Neural cell (in vitro differentiated cells): ENCODE measurements at regions not wholly inside any gene's neighbourhood (a gene's known extent, or its start where the extent isn't known, plus 50 kb on each side); places are given as distances from the start of the nearest gene placed in this dataset.

Experiments used
- CTCF ChIP-seq: fragments of 450-650 bp; IDR thresholded peaks from 2 replicates; pipeline ENCODE4 v1.5.1; 2014; ENCODE audit warnings: antibody characterized with exemption, mild to moderate bottlenecking, moderate library complexity; ENCODE audit not compliant: poor library complexity, severe bottlenecking
- EP300 ChIP-seq: fragments of 450-650 bp; conservative IDR thresholded peaks from 2 replicates; pipeline ENCODE4 v1.6.1; 2014; ENCODE audit warnings: antibody characterized with exemption, mild to moderate bottlenecking, moderate library complexity; ENCODE audit not compliant: poor library complexity, severe bottlenecking
- POLR2AphosphoS5 ChIP-seq: IDR thresholded peaks from 2 replicates; pipeline ENCODE4 v1.6.1; 2012
- RAD21 ChIP-seq: fragments of 450-650 bp; conservative IDR thresholded peaks from 2 replicates; pipeline ENCODE4 v1.6.1; 2014; ENCODE audit warnings: antibody characterized with exemption, mild to moderate bottlenecking, moderate library complexity
- TF ChIP-seq, protein P1 (sequence below): IDR thresholded peaks from 2 replicates; pipeline ENCODE4 v1.6.1; 2012; ENCODE audit warnings: borderline replicate concordance

DNA sequence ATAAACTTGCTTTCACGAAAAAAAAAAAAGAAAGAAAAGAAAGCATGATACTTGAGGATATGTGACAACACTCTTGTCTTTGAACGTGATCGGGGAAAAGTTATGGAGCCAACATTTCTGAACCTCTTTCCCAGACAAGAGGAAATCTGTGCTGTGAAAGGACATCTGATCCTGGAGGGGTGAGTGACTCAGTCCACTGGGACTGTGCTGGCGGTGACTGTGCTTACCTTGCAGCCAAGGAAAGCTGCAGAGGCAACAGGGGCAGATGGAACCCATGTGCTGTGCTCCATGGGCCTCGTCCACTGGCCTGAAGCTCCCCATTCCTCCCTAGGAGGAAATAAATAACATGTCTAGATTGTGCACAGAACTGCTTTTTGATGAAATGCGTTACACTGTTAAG, 116.5 kb upstream of the RAB11FIP2 start:
- TF ChIP-seq EP300 (no peak), CTCF (no peak), RAD21 (no peak), POLR2AphosphoS5 (no peak)
- TF ChIP-seq, protein P1, sequence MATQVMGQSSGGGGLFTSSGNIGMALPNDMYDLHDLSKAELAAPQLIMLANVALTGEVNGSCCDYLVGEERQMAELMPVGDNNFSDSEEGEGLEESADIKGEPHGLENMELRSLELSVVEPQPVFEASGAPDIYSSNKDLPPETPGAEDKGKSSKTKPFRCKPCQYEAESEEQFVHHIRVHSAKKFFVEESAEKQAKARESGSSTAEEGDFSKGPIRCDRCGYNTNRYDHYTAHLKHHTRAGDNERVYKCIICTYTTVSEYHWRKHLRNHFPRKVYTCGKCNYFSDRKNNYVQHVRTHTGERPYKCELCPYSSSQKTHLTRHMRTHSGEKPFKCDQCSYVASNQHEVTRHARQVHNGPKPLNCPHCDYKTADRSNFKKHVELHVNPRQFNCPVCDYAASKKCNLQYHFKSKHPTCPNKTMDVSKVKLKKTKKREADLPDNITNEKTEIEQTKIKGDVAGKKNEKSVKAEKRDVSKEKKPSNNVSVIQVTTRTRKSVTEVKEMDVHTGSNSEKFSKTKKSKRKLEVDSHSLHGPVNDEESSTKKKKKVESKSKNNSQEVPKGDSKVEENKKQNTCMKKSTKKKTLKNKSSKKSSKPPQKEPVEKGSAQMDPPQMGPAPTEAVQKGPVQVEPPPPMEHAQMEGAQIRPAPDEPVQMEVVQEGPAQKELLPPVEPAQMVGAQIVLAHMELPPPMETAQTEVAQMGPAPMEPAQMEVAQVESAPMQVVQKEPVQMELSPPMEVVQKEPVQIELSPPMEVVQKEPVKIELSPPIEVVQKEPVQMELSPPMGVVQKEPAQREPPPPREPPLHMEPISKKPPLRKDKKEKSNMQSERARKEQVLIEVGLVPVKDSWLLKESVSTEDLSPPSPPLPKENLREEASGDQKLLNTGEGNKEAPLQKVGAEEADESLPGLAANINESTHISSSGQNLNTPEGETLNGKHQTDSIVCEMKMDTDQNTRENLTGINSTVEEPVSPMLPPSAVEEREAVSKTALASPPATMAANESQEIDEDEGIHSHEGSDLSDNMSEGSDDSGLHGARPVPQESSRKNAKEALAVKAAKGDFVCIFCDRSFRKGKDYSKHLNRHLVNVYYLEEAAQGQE: no peak
